ENCODE measurements at regions not wholly inside any gene's neighbourhood (a gene's known extent, or its start where the extent isn't known, plus 50 kb on each side); places are given as distances from the start of the nearest gene placed in this dataset.

DNA sequence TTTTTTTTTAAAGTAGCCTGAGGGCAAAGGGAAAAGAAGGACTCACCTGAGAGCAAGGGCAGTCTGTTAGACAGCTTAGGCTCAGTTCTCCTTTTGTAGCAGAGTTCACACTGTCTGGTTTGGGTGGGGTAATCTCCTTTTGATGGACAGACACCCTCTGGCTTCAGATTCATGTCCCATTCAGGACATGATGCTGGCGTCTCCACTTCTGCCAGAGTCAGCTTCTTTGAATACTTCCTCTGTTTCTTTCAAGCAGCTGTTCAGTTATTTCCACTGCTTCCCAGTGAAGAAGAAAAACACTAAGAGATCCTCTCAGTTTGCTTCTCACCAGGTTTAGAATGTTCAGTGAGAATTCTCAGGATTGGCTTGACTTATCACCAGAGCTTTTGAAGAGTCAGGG is 79.0 kb upstream of the HSD17B12 start:
- Histone ChIP-seq H3K4me2 (ENCODE audit: control insufficient read depth, extremely low read depth, insufficient read depth, low read depth, low read length) (no peak overlapping the region), H3K79me2 (ENCODE audit: control insufficient read depth, insufficient read depth, low read length) (no peaks in the 10 kb centered on the region), H3K9ac (ENCODE audit: control insufficient read depth, extremely low read depth, insufficient read depth, low read length) (no peak overlapping the region), H3K27me3 (ENCODE audit: control insufficient read depth, extremely low read depth, insufficient read depth, low read length) (peaks cover 19% of the 10 kb centered on the region), H3K36me3 (ENCODE audit: control insufficient read depth in 2 of 2, extremely low read depth in 1 of 2, insufficient read depth in 2 of 2, low read length in 2 of 2) (no peaks in the 10 kb centered on the region), H3K27ac (ENCODE audit: control insufficient read depth, insufficient read depth, low read length) (no peak overlapping the region), H3K9me1 (ENCODE audit: control insufficient read depth, extremely low read depth, insufficient read depth, low read length) (no peaks in the 10 kb centered on the region), H2AFZ (ENCODE audit: control insufficient read depth, low read length) (no peak overlapping the region), H3K4me1 (ENCODE audit: control insufficient read depth, extremely low read depth, insufficient read depth, low read length) (no peaks in the 10 kb centered on the region), H3K9me3 (ENCODE audit: control insufficient read depth, low read depth, low read length) (no peaks in the 10 kb centered on the region), H4K20me1 (ENCODE audit: control insufficient read depth, extremely low read depth, insufficient read depth, low read length) (peaks cover 3% of the 10 kb centered on the region), H3K4me3 (ENCODE audit: control insufficient read depth in 2 of 3, extremely low read depth in 1 of 3, insufficient read depth in 2 of 3, low read depth in 1 of 3, low read length in 3 of 3) (no peak overlapping the region)
- TF ChIP-seq CTCF (optimal IDR thresholded peaks at IDR 0.05 in 1 of 3, IDR thresholded peaks at IDR 0.05 in 1 of 3, conservative IDR thresholded peaks at IDR 0.05 in 1 of 3; ENCODE audit: extremely low read depth in 1 of 3, insufficient read depth in 2 of 3, low read length in 3 of 3) = no peak
- no peak for TF ChIP-seq EZH2 (IDR thresholded peaks at IDR 0.05; ENCODE audit: low read length)
- dilution Hi-C loops (cut with MboI; ENCODE audit: extremely low pct_ligation_motif_present, low sequenced_read_pairs) = no loop called here
- FAIRE-seq (no peak), DNase-seq (ENCODE audit: low read depth, low spot score) (no peak)

DNA sequence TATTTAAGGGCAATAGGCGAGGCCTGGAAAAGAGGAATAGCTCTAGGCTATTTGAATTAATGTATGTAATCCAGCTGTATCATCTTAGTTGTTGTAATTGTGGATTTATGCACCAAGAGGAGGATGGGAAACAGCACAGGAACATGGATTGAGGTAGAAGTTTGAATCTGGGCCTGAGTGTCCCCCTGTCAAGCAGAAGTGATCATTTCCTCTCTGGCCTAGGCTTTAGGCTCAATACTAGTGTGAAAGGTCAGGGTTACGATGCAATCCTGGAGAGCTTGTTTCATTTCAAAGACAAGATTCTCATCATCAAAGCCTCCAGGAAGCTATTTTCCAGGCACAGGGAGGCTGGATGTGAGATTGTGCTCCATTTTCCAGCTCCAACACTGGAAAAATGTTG is 77.9 kb upstream of the HSD17B12 start:
- Histone ChIP-seq H3K4me2 (ENCODE audit: control insufficient read depth, extremely low read depth, insufficient read depth, low read depth, low read length) (no peak overlapping the region), H3K36me3 (ENCODE audit: control insufficient read depth in 2 of 2, extremely low read depth in 1 of 2, insufficient read depth in 2 of 2, low read length in 2 of 2) (no peaks in the 10 kb centered on the region)

More for the DNA sequence above, 77.9 kb upstream of the HSD17B12 start:
- TF ChIP-seq EZH2 (IDR thresholded peaks at IDR 0.05; ENCODE audit: low read length) (no peak), CTCF (optimal IDR thresholded peaks at IDR 0.05 in 1 of 3, IDR thresholded peaks at IDR 0.05 in 1 of 3, conservative IDR thresholded peaks at IDR 0.05 in 1 of 3; ENCODE audit: extremely low read depth in 1 of 3, insufficient read depth in 2 of 3, low read length in 3 of 3) (no peak)
- H3K79me2 ChIP-seq (ENCODE audit: control insufficient read depth, insufficient read depth, low read length) = no peaks in the 10 kb centered on the region
- H3K27ac ChIP-seq (ENCODE audit: control insufficient read depth, insufficient read depth, low read length) = no peak overlapping the region
- dilution Hi-C loops (cut with MboI; ENCODE audit: extremely low pct_ligation_motif_present, low sequenced_read_pairs) = no loop called here
- FAIRE-seq = no peak
- DNase-seq (ENCODE audit: low read depth, low spot score) = no peak
- no peaks in the 10 kb centered on the region for H3K9me1 ChIP-seq (ENCODE audit: control insufficient read depth, extremely low read depth, insufficient read depth, low read length)
- H2AFZ ChIP-seq (ENCODE audit: control insufficient read depth, low read length) = no peak overlapping the region
- no peaks in the 10 kb centered on the region for H3K9me3 ChIP-seq (ENCODE audit: control insufficient read depth, low read depth, low read length)
- peaks cover 19% of the 10 kb centered on the region for H3K27me3 ChIP-seq (ENCODE audit: control insufficient read depth, extremely low read depth, insufficient read depth, low read length)
- no peak overlapping the region for H3K9ac ChIP-seq (ENCODE audit: control insufficient read depth, extremely low read depth, insufficient read depth, low read length)
- H3K4me3 ChIP-seq (ENCODE audit: control insufficient read depth in 2 of 3, extremely low read depth in 1 of 3, insufficient read depth in 2 of 3, low read depth in 1 of 3, low read length in 3 of 3) = no peak overlapping the region
- peaks cover 3% of the 10 kb centered on the region for H4K20me1 ChIP-seq (ENCODE audit: control insufficient read depth, extremely low read depth, insufficient read depth, low read length)
- H3K4me1 ChIP-seq (ENCODE audit: control insufficient read depth, extremely low read depth, insufficient read depth, low read length) = no peaks in the 10 kb centered on the region

All from keratinocyte (primary cell).